ENCODE measurements at regions not wholly inside any gene's neighbourhood (a gene's known extent, or its start where the extent isn't known, plus 50 kb on each side); places are given as distances from the start of the nearest gene placed in this dataset.

DNA sequence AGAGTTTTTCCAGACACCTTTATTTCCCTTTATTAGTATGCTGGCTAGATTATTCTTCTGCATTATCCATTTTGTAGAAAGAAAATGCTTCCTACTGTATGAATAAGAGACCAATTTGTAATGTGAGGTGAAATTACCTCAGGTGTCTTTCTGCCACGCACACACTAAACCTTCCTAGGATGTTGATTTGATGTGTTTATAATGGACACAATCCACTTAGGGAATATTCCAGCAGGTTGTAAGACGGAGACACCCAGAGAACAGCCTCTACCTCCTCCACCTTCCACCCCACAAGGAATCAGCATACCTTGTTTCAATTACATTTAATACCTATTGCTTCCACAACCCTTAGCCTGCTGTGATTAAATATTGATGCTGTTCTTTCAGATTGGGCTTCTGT is 379.1 kb upstream of the KIRREL3 start:
- Histone ChIP-seq H3K27me3 (no peaks in the 10 kb centered on the region), H3K4me1 (no peaks in the 10 kb centered on the region), H3K27ac (no peak overlapping the region), H3K4me3 (no peak overlapping the region), H3K9me3 (no peaks in the 10 kb centered on the region), H3K36me3 (no peaks in the 10 kb centered on the region)
- intact Hi-C loops (cut with DNase I) = no loop called here
- ATAC-seq (no peak), DNase-seq (no peak)
- TF ChIP-seq, protein P1, sequence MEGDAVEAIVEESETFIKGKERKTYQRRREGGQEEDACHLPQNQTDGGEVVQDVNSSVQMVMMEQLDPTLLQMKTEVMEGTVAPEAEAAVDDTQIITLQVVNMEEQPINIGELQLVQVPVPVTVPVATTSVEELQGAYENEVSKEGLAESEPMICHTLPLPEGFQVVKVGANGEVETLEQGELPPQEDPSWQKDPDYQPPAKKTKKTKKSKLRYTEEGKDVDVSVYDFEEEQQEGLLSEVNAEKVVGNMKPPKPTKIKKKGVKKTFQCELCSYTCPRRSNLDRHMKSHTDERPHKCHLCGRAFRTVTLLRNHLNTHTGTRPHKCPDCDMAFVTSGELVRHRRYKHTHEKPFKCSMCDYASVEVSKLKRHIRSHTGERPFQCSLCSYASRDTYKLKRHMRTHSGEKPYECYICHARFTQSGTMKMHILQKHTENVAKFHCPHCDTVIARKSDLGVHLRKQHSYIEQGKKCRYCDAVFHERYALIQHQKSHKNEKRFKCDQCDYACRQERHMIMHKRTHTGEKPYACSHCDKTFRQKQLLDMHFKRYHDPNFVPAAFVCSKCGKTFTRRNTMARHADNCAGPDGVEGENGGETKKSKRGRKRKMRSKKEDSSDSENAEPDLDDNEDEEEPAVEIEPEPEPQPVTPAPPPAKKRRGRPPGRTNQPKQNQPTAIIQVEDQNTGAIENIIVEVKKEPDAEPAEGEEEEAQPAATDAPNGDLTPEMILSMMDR (IDR thresholded peaks at IDR 0.05) = no peak

DNA sequence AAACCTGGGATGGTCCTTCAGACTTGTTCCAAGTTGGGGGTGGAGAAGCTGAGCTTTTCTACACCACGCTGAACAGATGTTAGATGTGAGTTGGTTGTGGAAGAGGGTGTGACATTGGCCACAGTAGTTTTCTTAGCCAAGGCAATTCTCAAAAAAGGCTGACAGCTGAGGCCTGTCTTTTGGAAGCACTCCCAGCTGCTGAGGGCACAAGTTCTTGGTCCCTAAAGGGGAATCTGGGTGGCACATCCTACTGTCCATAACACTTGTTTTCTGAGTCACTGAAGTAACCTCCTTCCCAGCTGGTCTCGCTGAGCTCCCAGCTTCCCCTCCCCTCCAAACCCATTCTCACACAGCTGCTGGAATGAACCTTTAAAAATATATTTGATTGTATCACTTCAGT is 375.7 kb upstream of the KIRREL3 start:
- Histone ChIP-seq H3K36me3 (no peaks in the 10 kb centered on the region), H3K4me1 (no peaks in the 10 kb centered on the region), H3K27ac (no peak overlapping the region), H3K9me3 (no peaks in the 10 kb centered on the region), H3K27me3 (no peaks in the 10 kb centered on the region), H3K4me3 (no peak overlapping the region)
- ATAC-seq = no peak
- intact Hi-C loops (cut with DNase I) = no loop called here
- DNase-seq = no peak
- TF ChIP-seq, protein P1 (IDR thresholded peaks at IDR 0.05) = no peak

DNA sequence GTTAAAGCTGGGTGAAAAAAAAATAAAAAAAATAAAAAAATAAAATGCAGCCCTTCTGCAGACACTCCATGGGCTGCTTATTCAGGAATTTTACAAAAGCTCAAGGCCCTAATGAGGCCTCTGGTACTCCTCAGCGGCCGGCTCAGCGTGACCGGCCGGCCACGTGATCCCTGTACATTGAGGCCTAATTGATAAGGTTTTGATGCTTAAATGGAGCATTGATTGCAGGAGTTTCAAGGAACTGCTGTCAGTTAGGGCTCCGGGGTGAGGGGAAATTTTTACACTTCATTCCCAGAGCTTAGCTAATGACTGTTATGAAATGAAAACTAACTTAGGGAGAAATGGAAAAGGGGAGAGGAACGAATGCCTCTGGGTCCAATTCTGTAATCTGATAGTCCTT is 368.8 kb upstream of the KIRREL3 start:
- ATAC-seq (no peak), DNase-seq (no peak)
- intact Hi-C loops (cut with DNase I) = no loop called here
- TF ChIP-seq, protein P1 (IDR thresholded peaks at IDR 0.05) = no peak
- H3K27ac ChIP-seq = no peak overlapping the region
- no peaks in the 10 kb centered on the region for H3K27me3 ChIP-seq
- H3K9me3 ChIP-seq = no peaks in the 10 kb centered on the region
- H3K4me1 ChIP-seq = no peaks in the 10 kb centered on the region
- H3K36me3 ChIP-seq = no peaks in the 10 kb centered on the region
- H3K4me3 ChIP-seq = no peak overlapping the region

DNA sequence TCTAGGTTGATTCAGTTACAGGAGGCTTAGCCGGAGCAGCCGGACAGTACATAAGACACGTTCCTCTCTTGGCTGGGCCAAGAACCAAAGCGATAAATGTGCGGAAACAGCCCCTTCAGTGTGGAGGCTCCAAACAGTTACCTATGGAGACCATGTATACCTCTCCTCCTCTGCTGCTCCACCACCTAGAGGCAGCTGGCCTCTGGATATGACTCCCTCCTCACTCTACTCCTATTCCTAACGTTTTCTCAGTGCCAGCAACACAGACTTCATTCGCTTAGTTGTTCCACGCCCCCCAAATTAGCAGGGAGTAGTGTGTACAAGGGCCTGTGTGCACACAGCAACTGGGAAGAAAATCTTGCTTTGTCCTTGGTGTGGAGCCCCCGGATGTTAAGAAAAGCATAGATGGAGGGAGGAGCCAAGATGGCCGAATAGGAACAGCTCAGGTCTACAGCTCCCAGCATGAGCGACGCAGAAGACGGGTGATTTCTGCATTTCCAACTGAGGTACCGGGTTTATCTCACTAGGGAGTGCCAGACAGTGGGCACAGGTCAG is 362.3 kb upstream of the KIRREL3 start:
- no peaks in the 10 kb centered on the region for H3K36me3 ChIP-seq
- H3K27me3 ChIP-seq = no peaks in the 10 kb centered on the region
- H3K27ac ChIP-seq = no peak overlapping the region
- no peak for DNase-seq
- H3K9me3 ChIP-seq = no peaks in the 10 kb centered on the region
- TF ChIP-seq, protein P1 (IDR thresholded peaks at IDR 0.05) = no peak
- ATAC-seq = no peak
- no peaks in the 10 kb centered on the region for H3K4me1 ChIP-seq
- H3K4me3 ChIP-seq = no peak overlapping the region
- intact Hi-C loops (cut with DNase I) = no loop called here

DNA sequence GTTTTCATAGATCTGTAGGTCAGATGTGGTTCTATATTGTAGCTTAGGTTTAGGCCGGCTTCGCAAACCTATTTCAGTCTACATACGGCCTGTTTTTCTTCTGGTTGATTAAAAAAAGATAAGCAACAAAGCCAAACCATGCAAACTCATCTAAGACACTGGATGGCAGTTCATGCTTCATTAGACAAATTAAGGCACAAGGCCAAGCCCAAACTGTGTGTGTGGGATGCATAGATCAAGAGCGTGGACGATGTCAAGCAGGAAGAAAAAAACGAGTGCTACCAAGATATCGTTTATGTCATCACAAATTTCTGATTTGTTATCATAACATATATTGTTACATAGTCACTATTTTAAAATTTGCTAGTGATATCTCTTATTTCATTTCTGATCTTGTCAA is 357.6 kb upstream of the KIRREL3 start:
- H3K27ac ChIP-seq = no peak overlapping the region
- intact Hi-C loops (cut with DNase I) = no loop called here
- no peaks in the 10 kb centered on the region for H3K4me1 ChIP-seq
- no peak for ATAC-seq
- no peak for DNase-seq
- H3K36me3 ChIP-seq = no peaks in the 10 kb centered on the region
- H3K4me3 ChIP-seq = no peak overlapping the region
- no peaks in the 10 kb centered on the region for H3K9me3 ChIP-seq
- no peaks in the 10 kb centered on the region for H3K27me3 ChIP-seq
- TF ChIP-seq, protein P1 (IDR thresholded peaks at IDR 0.05) = no peak

DNA sequence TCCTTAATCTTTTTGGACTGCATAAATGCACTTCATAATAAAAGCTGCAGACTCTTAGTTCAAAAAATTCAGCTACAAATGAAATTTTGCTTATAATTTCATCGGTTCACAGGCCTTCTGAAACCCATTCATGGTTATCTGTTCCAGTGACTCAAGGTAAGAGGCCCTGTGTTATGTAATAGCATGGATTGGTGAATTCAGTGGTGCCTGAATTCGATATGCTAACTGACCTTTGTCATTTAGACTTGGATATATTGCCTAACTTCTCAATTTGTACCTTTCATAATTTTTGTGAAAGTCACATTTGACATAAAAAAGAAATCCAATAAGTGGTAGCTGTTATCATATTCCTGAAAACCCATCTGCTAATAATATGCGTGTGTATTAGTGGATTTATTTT is 349.9 kb upstream of the KIRREL3 start:
- no peaks in the 10 kb centered on the region for H3K9me3 ChIP-seq
- H3K27ac ChIP-seq = no peak overlapping the region
- TF ChIP-seq, protein P1 (IDR thresholded peaks at IDR 0.05) = no peak
- DNase-seq (no peak), ATAC-seq (no peak)
- intact Hi-C loops (cut with DNase I) = no loop called here
- no peak overlapping the region for H3K4me3 ChIP-seq
- H3K27me3 ChIP-seq = no peaks in the 10 kb centered on the region
- H3K36me3 ChIP-seq = no peaks in the 10 kb centered on the region
- H3K4me1 ChIP-seq = no peaks in the 10 kb centered on the region
